Neural progenitor cell (in vitro differentiated cells): ENCODE measurements at regions not wholly inside any gene's neighbourhood (a gene's known extent, or its start where the extent isn't known, plus 50 kb on each side); places are given as distances from the start of the nearest gene placed in this dataset.

Experiments
- EZH2 ChIP-seq: fragments of 200-600 bp; sonication (generic); IDR thresholded peaks from 2 replicates; pipeline ENCODE4 v1.6.1; 2017; ENCODE audit warnings: antibody characterized with exemption, mild to moderate bottlenecking, moderate library complexity
- TF ChIP-seq, protein P1 (sequence below): fragments of 200-600 bp; sonication (generic); IDR thresholded peaks from 2 replicates; pipeline ENCODE4 v1.5.1; 2017; ENCODE audit warnings: antibody characterized with exemption, mild to moderate bottlenecking

DNA sequence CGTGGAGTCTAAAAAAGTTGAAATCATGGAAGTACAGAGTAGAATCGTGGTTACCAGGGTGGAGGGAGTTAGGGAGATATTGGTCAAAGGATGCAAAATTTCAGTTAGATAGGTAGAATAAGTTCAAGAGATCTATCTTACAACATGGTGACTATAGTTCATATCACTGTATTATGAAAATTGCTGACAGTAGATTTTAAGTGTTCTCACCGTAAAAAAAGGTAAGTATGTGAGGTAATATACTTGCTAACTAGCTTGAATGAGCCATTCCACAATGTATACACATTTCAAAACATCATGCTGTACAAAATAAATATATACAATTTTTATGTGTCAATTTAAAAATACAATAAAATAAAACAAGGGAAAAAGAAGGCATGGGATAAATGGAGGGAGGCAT is 392.1 kb downstream of the CAAP1 start:
- TF ChIP-seq, protein P1, sequence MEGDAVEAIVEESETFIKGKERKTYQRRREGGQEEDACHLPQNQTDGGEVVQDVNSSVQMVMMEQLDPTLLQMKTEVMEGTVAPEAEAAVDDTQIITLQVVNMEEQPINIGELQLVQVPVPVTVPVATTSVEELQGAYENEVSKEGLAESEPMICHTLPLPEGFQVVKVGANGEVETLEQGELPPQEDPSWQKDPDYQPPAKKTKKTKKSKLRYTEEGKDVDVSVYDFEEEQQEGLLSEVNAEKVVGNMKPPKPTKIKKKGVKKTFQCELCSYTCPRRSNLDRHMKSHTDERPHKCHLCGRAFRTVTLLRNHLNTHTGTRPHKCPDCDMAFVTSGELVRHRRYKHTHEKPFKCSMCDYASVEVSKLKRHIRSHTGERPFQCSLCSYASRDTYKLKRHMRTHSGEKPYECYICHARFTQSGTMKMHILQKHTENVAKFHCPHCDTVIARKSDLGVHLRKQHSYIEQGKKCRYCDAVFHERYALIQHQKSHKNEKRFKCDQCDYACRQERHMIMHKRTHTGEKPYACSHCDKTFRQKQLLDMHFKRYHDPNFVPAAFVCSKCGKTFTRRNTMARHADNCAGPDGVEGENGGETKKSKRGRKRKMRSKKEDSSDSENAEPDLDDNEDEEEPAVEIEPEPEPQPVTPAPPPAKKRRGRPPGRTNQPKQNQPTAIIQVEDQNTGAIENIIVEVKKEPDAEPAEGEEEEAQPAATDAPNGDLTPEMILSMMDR = no peak
- TF ChIP-seq EZH2 = no peak
